Right ventricle myocardium inferior (tissue), 1 donor: ENCODE measurements at regions not wholly inside any gene's neighbourhood (a gene's known extent, or its start where the extent isn't known, plus 50 kb on each side); places are given as distances from the start of the nearest gene placed in this dataset. TPM values are rescaled to one million over a fixed set of nuclear protein-coding genes. Genes with fewer than 3 reads are reported as not detected.

Experiments used
- ATAC-seq: fragments of 200-7000 bp; cut with Tn5 transposase; one replicate; pipeline ENCODE4 v1.9.1; 2020; ENCODE audit warnings: mild to moderate bottlenecking, moderate library complexity
- DNase-seq: peaks from one replicate; pipeline ENCODE4 v3.0.0; 2021; ENCODE audit errors: missing footprints
- intact Hi-C: fragments of 100-400 bp; cut with DNase I; formaldehyde crosslinking; loops from one replicate; pipeline ENCODE4 v1.11.0; 2022
- microRNA-seq: library from miRNA; unstranded; fragments of <30 nt; microRNA quantifications from one replicate; pipeline ENCODE4 v1.2.0, GENCODE V29; 2020
- donor health status: DM: no; HTN: yes; CAD: no; lungs with severe emphysema.

GRCh38 chr10:43024942-43025700, 51.7 kb upstream of the RET start:
- ATAC-seq (no peak), DNase-seq (no peak)
- intact Hi-C loops: no loop called here

DNA sequence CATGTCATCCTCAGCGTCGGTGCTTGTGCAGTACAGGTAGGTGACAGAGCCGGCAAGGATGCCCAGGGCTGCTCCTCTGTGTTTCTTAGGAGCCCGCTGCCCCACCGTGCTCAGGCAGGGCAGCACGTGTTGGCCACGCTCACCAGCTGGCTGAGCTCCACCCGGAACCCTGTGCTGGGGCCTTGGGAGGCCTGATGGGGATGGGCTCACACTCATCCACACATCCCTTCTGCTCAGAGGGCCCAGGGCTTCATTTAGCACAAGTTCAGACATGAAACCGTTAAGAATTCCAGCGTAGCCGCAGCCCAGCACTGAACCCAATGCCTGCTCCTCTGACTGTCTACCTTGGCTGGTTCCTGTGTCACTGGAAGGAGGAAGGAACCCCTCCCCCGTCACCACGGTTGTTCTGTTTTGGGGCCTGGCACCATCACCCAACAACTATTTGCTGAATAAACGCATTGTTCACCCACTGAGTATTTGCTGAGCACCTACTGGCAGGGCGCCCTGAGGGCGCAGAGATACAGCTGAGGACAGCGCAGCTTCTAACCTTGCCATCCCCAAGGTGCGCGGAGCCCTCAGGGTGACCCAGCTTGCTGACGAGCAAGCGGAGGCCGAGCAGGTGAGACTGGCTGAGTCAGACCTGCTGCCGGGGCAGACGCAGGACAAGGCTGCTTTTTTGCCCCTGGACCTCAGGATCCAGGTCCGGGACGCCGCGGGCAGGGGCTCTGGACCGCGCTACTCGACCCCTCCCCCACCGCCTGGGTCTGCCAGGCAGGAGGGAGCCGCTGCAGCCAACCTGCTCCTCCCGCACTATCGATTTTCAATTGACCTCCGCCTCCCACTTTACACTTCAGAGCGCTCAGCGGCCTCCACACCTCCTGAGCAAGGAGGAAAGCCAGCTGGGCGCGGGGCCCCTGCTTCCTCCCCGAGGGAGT, 50.6 kb upstream of the RET start:
- DNase-seq (peak; percentile 35), ATAC-seq (peak; percentile 3)
- intact Hi-C loops: no loop called here

Small RNA genes in the stretch of these regions (microRNA-seq; reads per million reads assigned to microRNA genes)
- not detected for gene MIR5100
